Suprapubic skin (tissue), 3 donors: ENCODE measurements at regions not wholly inside any gene's neighbourhood (a gene's known extent, or its start where the extent isn't known, plus 50 kb on each side); places are given as distances from the start of the nearest gene placed in this dataset.

Experiments
- POLR2A ChIP-seq, 2 donors: fragments of 450-650 bp; IDR thresholded peaks; one replicate each; pipeline ENCODE4 v1.6.1; 2017; ENCODE audit warnings: antibody characterized with exemption in 2 of 2, mild to moderate bottlenecking in 2 of 2, moderate library complexity in 2 of 2
- TF ChIP-seq, protein P1 (sequence below), 2 donors: fragments of 200-600 bp in 1 of 2; fragments of 450-650 bp in 1 of 2; sonication (generic) in 1 of 2; IDR thresholded peaks; one replicate each; pipeline ENCODE4 v1.5.1; 2016 to 2019; ENCODE audit warnings: antibody characterized with exemption in 2 of 2, mild to moderate bottlenecking in 1 of 2, moderate library complexity in 1 of 2

DNA sequence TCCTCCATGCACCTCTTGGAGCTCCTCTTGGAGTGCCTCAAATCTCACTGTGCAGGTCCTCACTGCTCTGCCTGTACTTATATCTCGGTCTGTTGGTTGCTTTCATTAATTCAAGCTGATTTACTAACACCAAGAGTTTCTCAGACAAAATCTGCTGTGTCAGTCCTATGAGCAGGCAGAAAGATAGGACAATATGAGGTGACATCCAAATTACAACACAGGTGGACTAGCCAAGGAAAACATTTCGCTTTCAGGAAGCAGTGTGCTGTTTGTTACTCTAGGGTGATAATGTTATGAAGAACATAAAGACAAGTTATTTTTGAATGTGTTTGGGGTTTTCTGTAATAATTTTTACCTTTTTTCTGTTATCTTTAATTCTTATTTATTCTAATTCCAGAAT is 264.1 kb upstream of the ANKH start:
- TF ChIP-seq, protein P1, sequence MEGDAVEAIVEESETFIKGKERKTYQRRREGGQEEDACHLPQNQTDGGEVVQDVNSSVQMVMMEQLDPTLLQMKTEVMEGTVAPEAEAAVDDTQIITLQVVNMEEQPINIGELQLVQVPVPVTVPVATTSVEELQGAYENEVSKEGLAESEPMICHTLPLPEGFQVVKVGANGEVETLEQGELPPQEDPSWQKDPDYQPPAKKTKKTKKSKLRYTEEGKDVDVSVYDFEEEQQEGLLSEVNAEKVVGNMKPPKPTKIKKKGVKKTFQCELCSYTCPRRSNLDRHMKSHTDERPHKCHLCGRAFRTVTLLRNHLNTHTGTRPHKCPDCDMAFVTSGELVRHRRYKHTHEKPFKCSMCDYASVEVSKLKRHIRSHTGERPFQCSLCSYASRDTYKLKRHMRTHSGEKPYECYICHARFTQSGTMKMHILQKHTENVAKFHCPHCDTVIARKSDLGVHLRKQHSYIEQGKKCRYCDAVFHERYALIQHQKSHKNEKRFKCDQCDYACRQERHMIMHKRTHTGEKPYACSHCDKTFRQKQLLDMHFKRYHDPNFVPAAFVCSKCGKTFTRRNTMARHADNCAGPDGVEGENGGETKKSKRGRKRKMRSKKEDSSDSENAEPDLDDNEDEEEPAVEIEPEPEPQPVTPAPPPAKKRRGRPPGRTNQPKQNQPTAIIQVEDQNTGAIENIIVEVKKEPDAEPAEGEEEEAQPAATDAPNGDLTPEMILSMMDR (IDR thresholded peaks at IDR 0.05) = no peak
- no peak for TF ChIP-seq POLR2A (IDR thresholded peaks at IDR 0.05)
